Activated CD4-positive, alpha-beta T cell treated with anti-CD3 and anti-CD28 coated beads, Interleukin-2, Interleukin-4, amounts not matched to agents 100 ng/mL and 50 ng/mL, durations not matched to agents 16 hours and 8 hours (primary cell): ENCODE measurements at regions not wholly inside any gene's neighbourhood (a gene's known extent, or its start where the extent isn't known, plus 50 kb on each side); places are given as distances from the start of the nearest gene placed in this dataset.
A peak's percentile ranks its signal among the peaks of the same experiment; 100 is the strongest.
"Not testable (repeated sequence)": the region's sequence is repeated elsewhere in the genome, so short reads cannot be mapped to it uniquely, and the experiment has no call there.

Experiments
- DNase-seq: peaks from one replicate; pipeline ENCODE4 v3.0.0-alpha.2; 2020; ENCODE audit warnings: low spot score

DNA sequence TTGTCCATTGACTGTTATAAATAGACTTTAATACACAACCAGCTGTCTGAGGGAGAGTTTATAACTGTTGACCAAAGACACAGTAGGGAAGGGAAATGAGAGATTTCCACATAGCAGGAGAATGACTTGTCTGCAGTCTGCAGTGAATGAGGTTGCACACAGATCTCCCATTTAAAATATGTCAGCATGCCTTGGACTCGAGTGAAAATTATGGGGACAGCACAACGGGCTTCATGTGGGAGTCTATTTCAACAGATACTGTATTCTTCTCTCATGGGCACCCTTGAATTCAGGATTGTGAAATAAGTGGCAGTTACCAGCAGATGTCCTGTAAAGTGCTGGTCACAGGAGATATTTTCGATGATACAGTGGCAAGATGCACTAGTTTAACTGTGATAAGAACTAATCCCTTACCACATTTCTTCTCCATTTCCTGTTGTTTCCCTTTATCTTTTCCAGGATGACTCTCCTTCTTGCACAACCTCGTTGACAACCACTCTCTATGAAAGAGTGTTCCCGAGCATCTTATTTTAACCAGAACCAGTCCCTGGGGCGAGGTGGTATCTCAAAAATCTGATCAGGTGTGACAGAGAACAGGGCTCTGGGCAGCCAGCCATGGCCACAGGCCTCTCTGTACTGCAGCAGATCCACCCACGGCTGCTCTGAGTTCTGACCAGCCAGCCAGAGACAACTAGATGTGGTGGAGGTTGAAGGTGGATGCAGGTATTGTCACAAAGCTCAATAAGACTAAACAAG lies 51.5 kb upstream of the MAP3K1 start:
- DNase-seq = no peak

DNA sequence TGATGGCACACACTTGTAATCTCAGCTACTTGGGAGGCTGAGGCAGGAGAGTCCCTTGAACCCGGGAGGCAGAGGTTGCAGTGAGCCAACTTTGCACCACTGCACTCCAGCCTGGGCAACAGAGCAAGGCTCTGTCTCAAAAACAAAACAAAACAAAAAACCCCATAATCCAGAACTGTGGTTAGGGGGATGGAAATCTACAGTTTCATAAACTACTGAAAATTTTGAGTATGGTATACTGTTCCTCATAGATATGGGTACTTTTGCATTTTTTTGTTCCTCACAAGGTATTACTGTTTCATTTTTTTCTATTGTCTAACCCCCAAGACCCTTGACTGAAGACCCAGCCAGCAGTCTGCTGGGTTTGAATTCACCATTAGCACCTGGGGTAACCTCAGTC lies 52.2 kb upstream of the MAP3K1 start:
- DNase-seq = no peak

DNA sequence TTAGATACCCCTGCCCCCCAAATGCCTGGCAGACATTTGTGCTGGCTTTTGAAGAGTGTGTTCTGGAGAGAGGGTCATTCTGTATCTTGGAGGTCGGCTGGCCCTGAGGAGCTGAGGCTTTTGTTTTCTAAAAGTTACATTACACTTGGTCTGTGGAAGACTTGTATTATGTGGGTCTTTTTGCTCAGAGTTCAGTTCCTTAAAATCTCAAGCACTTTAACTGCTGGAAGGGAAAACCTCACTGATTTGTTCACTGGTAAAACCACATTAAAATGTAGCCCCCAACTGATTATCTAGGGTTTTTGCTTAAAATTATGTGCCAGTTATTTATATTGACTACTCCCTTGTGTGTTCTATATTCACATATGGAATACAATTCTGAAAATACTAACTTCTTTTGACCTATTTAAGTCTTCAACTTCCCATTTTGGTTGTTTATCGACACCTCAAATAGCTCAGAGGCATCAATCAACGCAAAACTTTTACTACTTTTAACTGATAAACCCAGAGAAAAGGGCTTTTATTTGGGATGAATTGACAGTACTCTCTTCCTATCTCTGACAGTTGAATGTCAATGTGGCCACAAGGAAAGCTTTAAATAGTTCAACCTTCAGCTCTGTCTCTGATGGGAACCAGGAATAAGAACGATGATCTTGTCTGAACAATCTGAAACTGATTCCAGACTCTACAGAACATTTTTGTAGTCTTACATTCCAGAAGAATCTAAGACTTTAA lies 54.0 kb upstream of the MAP3K1 start:
- no peak for DNase-seq

DNA sequence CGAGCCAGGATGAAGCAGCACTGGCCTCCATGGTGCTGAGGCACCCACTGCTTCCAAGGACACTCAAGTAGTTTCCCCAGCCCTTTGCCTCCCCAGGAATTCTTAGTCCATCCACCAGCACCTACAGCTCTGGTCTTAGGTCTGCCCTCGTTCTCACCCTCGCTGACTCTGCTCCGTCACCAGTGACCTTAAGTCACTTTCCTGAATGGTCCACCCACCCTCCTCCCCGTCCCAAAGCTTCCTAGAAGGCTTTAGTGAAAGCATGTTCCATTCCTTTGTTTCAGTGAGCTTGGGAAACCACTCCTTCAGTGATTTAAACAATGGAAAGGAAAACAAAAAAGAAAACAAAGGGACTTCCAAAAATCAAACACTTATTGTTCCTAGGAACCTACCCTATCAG lies 54.6 kb upstream of the MAP3K1 start:
- DNase-seq = no peak

GRCh38 chr5:56759521-56760216 lies 55.7 kb upstream of the MAP3K1 start:
- DNase-seq = no peak

GRCh38 chr5:56757077-56757476 lies 58.3 kb upstream of the MAP3K1 start:
- no peak for DNase-seq

- DNase-seq = no peak
Measured at GRCh38 chr5:56755036-56755555, 60.3 kb upstream of the MAP3K1 start.

- not testable (repeated sequence) for DNase-seq
Measured at GRCh38 chr5:56753588-56753987, 61.8 kb upstream of the MAP3K1 start.

DNA sequence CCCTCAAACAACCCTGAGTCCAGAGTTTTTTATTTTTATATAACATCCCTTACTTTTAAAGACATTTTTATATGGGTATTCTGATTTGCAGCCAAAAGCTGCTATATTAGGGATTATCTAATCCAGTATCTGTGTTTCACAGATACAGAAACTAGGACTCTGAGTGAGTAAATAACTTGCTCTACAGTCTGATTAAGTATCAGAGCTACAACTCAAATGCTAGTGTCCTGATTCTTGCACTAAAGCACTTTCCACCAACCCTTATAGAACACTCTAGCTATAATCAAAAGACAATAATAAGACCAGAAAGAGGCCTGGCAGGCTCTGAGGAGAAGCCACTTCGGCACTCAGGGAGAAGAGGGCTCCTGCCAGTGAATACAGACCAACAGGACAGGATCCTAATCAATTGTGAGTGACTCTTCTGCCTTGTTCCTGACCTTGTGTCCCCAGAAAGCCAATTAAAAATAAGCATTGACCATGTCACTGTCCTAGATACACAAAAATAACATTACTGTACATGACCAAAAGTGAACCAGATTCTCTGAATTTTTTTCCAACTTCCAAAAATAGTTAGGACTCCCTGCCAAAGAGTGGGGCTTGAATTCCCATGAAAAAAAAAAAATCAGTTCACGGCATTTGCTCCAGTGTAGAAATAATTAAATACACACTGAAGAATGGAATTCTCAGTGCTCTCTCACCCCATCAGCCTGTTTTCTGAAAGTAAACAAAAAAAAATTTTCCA lies 63.6 kb upstream of the MAP3K1 start:
- no peak for DNase-seq

DNA sequence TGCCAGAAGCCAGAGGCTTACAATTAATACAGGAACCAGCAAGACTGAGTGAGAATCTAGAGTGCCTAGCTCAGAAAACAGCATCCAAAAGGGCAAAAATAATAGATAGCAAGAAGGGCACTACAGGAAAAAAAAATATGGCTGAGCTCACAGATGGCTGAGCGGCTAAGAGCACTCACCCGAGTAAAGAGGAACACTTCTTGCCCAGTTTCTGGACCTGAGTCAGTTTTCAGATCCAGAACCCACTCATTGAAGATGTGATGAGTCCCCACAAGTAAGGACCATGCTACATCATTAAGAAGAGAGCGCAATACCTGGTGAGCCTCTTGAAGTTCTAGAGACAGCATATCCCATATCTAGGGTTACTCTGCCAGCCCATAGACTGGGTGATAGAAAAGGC lies 65.5 kb upstream of the MAP3K1 start:
- DNase-seq = no peak

DNA sequence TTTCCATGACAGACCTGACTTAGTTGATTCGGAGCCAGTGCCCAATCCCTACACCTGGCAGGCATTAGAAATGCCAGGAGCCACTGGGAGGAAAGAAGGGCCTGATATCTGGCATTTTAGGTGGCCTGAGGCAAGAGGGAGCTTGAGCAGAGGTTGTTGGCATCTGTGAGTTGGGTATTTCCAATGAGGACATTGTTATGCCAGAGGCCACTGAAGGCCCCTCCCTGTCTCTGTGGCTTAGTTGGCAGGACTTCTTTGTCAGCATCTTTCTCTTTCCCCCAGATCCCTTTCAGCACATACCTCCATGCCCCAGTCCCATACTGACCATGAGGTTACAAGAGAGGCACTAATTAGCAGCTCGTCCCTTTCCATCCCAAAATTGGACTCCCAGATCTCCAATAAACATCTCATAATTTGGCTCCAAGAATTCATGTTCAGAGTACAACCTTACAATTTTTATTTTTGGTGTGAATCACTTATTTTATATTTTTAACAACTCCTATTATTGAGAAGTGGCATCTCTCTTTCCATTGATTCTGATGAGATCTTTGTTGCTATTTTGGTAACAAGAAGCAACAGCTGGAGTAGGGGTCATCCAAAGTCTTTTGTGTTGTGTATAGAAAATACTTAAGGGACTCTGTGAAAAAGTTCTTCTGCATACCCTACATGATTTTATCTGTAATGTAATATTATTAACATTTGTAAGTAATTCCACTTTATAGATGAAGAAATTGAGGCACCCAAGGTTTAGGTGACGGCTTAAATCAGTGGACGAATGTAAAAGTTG lies 68.6 kb upstream of the MAP3K1 start:
- DNase-seq = no peak

- no peak for DNase-seq
Measured at GRCh38 chr5:56745864-56746263, 69.5 kb upstream of the MAP3K1 start.

DNA sequence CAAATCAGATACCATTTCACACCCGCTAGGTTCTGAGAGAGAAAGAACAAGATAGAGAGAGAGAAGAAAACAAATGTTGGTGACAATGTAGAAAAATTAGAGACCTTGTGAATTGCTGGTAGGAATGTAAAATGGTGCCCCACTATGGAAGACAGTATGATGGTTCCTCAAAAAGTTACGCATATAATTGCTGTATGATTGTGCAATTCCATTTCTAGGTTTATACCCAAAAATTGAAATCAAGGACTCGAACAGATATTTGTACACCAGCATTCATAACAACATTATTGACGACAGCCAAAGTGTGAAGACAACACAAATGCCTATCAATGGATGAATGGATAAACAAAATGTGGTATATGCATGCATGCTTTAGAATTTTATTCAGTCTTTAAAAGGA lies 74.5 kb upstream of the MAP3K1 start:
- no peak for DNase-seq

DNA sequence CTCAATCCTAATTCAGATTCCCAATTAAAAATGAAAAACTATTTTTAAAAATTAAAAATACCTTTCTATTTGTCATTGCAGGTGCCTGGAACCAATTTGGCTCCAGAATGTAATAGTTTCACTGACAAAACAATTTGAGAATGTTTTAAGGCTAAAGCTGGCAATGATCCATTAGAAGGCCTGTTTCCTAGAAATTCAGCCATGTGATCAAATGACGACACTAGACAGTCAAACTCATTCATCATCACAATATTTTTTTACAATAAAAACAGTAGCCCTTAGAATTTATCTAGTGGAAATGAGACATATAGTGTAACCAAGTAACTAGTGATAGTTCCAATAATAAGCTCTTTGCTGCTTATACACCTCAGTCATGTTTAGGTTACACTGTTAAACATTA lies 75.4 kb upstream of the MAP3K1 start:
- DNase-seq = no peak

DNA sequence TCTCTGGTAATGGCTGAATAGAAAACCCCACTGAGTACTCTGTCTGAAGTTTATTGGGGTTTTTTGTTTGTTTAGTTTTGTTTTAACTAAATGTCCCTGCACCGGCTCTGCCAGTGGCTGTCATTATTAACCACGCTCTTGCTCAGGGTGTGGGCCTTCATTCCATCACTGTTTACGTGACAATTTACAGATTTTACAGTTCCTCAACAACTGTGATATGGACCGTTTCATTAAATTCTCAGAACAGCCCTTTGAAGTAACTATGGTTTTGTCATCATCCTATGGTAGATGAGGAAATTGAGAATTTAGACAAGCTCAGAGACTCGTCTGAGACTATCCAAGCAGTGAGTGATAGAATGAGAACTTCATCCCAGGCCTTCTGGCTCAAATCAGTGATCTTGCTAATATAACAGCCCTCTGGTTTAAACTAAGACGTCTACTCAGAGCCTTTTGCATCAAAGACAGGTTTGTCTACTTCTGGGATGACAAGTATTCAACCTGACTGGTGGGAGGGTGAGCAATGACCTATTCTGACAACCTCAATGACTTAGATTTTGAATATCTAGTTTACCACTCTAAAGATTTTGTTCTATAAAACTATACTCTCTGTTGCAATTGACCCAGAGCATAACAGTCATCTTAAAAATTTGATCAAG lies 77.3 kb upstream of the MAP3K1 start:
- DNase-seq = no peak

GRCh38 chr5:56737002-56737621 lies 78.2 kb upstream of the MAP3K1 start:
- DNase-seq = no peak

DNA sequence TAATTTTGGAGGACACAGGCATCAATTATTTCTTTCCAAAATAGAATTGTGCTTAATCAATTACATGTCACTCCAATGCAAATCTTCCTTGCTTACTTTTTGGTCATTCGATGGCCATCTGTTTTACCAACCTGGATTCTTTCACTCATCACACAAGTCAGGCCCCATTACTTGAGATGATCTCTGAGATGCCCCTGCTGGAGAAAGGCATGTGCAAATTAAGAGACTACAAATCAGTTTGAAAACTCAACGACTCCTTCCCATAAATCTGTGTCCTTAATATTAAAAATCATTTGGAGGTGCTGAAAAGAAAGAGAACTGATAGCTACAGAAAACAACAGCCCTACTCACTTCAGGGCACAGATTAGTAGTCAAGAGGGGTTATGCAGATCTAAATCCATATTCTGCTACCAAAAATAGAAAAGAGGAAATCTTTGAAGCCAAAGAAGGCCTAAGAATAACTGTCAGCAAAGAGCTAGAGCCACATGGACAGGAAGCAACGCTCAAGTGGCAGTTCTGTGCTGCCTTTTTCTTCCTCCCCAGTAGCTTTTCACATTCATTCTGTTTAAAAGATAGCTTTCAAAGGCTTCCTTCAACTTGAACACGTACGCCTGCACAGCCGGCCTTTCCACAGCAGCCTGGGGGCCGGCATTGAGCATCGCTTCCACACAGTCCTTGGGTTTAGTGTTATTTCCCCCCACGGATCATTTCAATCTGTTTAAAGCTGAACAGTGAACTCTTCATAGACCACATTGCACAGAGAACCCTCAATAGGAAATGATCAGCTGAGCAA lies 79.3 kb upstream of the MAP3K1 start:
- DNase-seq = peak; percentile 10

DNA sequence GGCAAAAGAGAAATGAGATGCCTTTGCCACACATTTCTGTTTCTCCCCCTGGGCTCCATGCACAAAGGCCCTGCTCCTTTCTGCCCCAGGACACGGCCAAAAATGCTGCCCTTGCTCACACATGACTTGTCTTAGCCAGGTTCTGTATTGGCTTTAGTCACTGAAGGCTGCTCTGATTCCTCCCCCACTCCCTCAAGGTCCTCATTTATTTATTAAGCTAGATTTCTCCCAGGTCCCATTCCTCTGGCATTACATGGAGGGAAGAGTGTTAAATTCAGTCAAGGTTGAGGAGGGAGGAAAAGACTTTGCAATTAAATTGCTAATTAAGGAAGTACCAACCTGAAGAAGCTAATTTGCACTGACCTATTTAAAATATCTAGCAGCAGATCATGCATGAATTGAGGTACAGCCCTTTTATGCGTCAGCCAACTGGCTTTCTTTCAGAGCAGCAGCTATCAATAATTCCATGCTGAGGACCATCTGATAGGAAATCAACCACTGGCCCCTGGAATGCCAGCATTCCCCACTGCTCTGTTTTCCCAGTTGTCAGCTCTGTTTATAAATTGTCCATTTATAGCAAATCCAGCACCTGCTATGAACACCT lies 81.2 kb upstream of the MAP3K1 start:
- DNase-seq = no peak

DNA sequence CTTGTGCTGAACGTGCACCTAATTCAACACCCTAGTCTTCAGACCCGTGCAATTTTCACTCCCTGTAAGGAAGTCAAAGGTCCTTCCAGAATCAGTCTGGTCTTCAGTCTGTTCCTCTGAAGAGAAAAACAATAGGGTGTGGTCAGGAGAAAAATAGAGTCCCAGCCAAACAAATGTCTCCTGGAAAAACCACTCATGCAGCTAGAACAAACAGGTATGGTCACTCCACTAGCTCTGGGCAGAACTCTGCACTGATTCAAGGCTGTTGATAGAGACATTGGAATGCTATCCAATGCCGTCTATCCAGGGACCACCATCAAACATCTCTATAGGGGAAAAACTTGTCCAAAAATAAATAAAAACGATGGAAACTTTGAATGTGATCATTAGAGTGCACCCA lies 81.8 kb upstream of the MAP3K1 start:
- DNase-seq = no peak
